ENCODE measurements at regions not wholly inside any gene's neighbourhood (a gene's known extent, or its start where the extent isn't known, plus 50 kb on each side); places are given as distances from the start of the nearest gene placed in this dataset.

DNA sequence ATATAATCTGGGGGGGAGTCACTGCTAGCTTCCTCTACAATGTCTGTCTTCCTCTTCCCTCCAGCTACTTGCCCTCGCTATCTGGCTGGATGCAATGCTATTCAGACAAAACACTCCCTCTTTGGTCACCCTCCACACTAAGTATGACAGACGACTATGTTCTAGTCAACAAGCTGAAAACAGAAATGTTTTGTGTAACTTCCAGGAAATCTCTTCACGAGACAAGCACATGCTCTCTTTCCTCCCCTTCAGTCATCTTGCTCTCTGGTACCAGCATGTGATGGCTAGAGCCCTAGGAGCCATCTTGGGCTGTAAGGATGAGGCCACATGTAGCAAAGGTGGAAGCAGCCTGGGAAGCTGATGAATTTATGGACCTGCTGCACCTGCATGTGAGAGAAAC, 151.3 kb downstream of the ARRDC4 start:
- Histone ChIP-seq H3K36me3 (ENCODE audit: insufficient read depth, low read length) (no peaks in the 10 kb centered on the region; the same call in 1 of the 2 replicates), H3K27me3 (ENCODE audit: insufficient read depth, low read length) (no peaks in the 10 kb centered on the region; the same call in 1 of the 2 replicates), H3F3A (ENCODE audit: insufficient read depth, low read length) (no peaks in the 10 kb centered on the region), H3K4me3 (ENCODE audit: low read depth, low read length, poor library complexity, severe bottlenecking) (no peak overlapping the region), H3K9me2 (ENCODE audit: low read depth, low read length) (no peaks in the 10 kb centered on the region), H3K9me3 (ENCODE audit: low read length) (no peaks in the 10 kb centered on the region), H3K27ac (ENCODE audit: low read depth, low read length, poor library complexity, severe bottlenecking) (no peak overlapping the region), H2AFZ (ENCODE audit: low read length) (no peak overlapping the region), H4K20me1 (ENCODE audit: insufficient read depth, low read length) (no peaks in the 10 kb centered on the region), H3K4me2 (ENCODE audit: low read length) (no peak overlapping the region), H3K4me1 (ENCODE audit: insufficient read depth, low read length, severe bottlenecking) (no peaks in the 10 kb centered on the region), H3K9ac (ENCODE audit: low read length) (no peak overlapping the region), H3K79me2 (ENCODE audit: insufficient read depth, low read length) (no peaks in the 10 kb centered on the region)
- TF ChIP-seq EZH2 (IDR thresholded peaks at IDR 0.05; ENCODE audit: borderline replicate concordance, low read length) (no peak), CTCF (IDR thresholded peaks at IDR 0.05; ENCODE audit: low read length) (no peak)

- Histone ChIP-seq H2AFZ (ENCODE audit: low read length) (no peak overlapping the region), H3K4me1 (ENCODE audit: insufficient read depth, low read length, severe bottlenecking) (no peaks in the 10 kb centered on the region), H3K4me2 (ENCODE audit: low read length) (no peak overlapping the region), H4K20me1 (ENCODE audit: insufficient read depth, low read length) (no peaks in the 10 kb centered on the region), H3K27ac (ENCODE audit: low read depth, low read length, poor library complexity, severe bottlenecking) (no peak overlapping the region), H3K4me3 (ENCODE audit: low read depth, low read length, poor library complexity, severe bottlenecking) (no peak overlapping the region), H3K9me3 (ENCODE audit: low read length) (no peaks in the 10 kb centered on the region), H3K79me2 (ENCODE audit: insufficient read depth, low read length) (no peaks in the 10 kb centered on the region), H3K36me3 (ENCODE audit: insufficient read depth, low read length) (no peaks in the 10 kb centered on the region), H3K9me2 (ENCODE audit: low read depth, low read length) (no peaks in the 10 kb centered on the region), H3K27me3 (ENCODE audit: insufficient read depth, low read length) (no peaks in the 10 kb centered on the region; the same call in 1 of the 2 replicates), H3F3A (ENCODE audit: insufficient read depth, low read length) (no peaks in the 10 kb centered on the region), H3K9ac (ENCODE audit: low read length) (no peak overlapping the region)
- TF ChIP-seq EZH2 (IDR thresholded peaks at IDR 0.05; ENCODE audit: borderline replicate concordance, low read length) (no peak), CTCF (IDR thresholded peaks at IDR 0.05; ENCODE audit: low read length) (no peak)
Observed at GRCh38 chr15:98113327-98113726, 152.8 kb downstream of the ARRDC4 start.

- no peak overlapping the region for H3K9ac ChIP-seq (ENCODE audit: low read length)
- no peaks in the 10 kb centered on the region for H3K4me1 ChIP-seq (ENCODE audit: insufficient read depth, low read length, severe bottlenecking)
- TF ChIP-seq CTCF (IDR thresholded peaks at IDR 0.05; ENCODE audit: low read length) (no peak), EZH2 (IDR thresholded peaks at IDR 0.05; ENCODE audit: borderline replicate concordance, low read length) (no peak)
- H3K9me3 ChIP-seq (ENCODE audit: low read length): no peaks in the 10 kb centered on the region
- no peak overlapping the region for H3K27ac ChIP-seq (ENCODE audit: low read depth, low read length, poor library complexity, severe bottlenecking)
- H4K20me1 ChIP-seq (ENCODE audit: insufficient read depth, low read length): no peaks in the 10 kb centered on the region
- H2AFZ ChIP-seq (ENCODE audit: low read length): no peak overlapping the region
- no peaks in the 10 kb centered on the region for H3K79me2 ChIP-seq (ENCODE audit: insufficient read depth, low read length)
- H3F3A ChIP-seq (ENCODE audit: insufficient read depth, low read length): no peaks in the 10 kb centered on the region
- H3K4me3 ChIP-seq (ENCODE audit: low read depth, low read length, poor library complexity, severe bottlenecking): no peak overlapping the region
- H3K9me2 ChIP-seq (ENCODE audit: low read depth, low read length): no peaks in the 10 kb centered on the region
- no peaks in the 10 kb centered on the region for H3K36me3 ChIP-seq (ENCODE audit: insufficient read depth, low read length)
- H3K4me2 ChIP-seq (ENCODE audit: low read length): no peak overlapping the region
- no peaks in the 10 kb centered on the region; the same call in 1 of the 2 replicates for H3K27me3 ChIP-seq (ENCODE audit: insufficient read depth, low read length)
Observed at GRCh38 chr15:98120561-98120960, 160.1 kb downstream of the ARRDC4 start.
